PC-9 (cell line): ENCODE measurements at regions not wholly inside any gene's neighbourhood (a gene's known extent, or its start where the extent isn't known, plus 50 kb on each side); places are given as distances from the start of the nearest gene placed in this dataset.

Experiments used
- BruUV-seq: library from RNA; stranded (reverse); fragments of 400-500 nt; replicated peaks from 2 replicates; lab custom pipeline; 2021; lab: Mats Ljungman, UMichigan
- CTCF ChIA-PET: fragments of 300-600 bp; sonication (Branson Sonifier 250); formaldehyde crosslinking; loops from one replicate; lab custom pipeline; 2022; ENCODE audit warnings: antibody characterized with exemption; lab: Charles Lee
- POLR2A ChIA-PET: fragments of 300-600 bp; sonication (Branson Sonifier 250); formaldehyde crosslinking; loops from one replicate; lab custom pipeline; 2022; ENCODE audit warnings: antibody characterized with exemption; ENCODE audit not compliant: unreplicated experiment; lab: Charles Lee
- DNase-seq, 2 experiments: peaks; one replicate each; pipeline versions ENCODE4 v3.0.0 to v3.0.0-alpha.2; 2015 to 2022; ENCODE audit warnings: mixed read lengths in 1 of 2
- H2AFZ ChIP-seq: fragments of 200-600 bp; sonication (generic); 2 replicates; pipeline ENCODE4 v1.8.1; 2017; ENCODE audit warnings: antibody characterized with exemption
- H3F3A ChIP-seq: fragments of 200-600 bp; sonication (generic); 2 replicates; pipeline ENCODE4 v1.8.1; 2017; ENCODE audit warnings: antibody characterized with exemption, mild to moderate bottlenecking, low read depth; ENCODE audit not compliant: insufficient read depth
- H3K27ac ChIP-seq: fragments of 200-600 bp; sonication (generic); 2 replicates; pipeline ENCODE4 v1.6.1; 2016; ENCODE audit warnings: mixed run types
- H3K27me3 ChIP-seq: fragments of 200-600 bp; sonication (generic); 2 replicates; pipeline ENCODE4 v1.6.1; 2016; ENCODE audit warnings: low read depth, mixed run types; ENCODE audit not compliant: insufficient read depth
- H3K36me3 ChIP-seq: fragments of 200-600 bp; sonication (generic); 2 replicates; pipeline ENCODE4 v1.6.1; 2016; ENCODE audit warnings: low read depth, mixed run types
- H3K4me1 ChIP-seq: fragments of 200-600 bp; sonication (generic); replicated peaks from 2 replicates; pipeline ENCODE4 v1.6.1; 2016; ENCODE audit warnings: mixed run types; ENCODE audit not compliant: insufficient read depth
- H3K4me2 ChIP-seq: fragments of 200-600 bp; sonication (generic); 2 replicates; pipeline ENCODE4 v1.6.1; 2017; ENCODE audit warnings: mixed run types
- H3K4me3 ChIP-seq: fragments of 200-600 bp; sonication (generic); 2 replicates; pipeline ENCODE4 v1.6.1; 2016; ENCODE audit warnings: mixed run types
- H3K79me2 ChIP-seq: fragments of 200-600 bp; sonication (generic); 2 replicates; pipeline ENCODE4 v1.6.1; 2017; ENCODE audit warnings: low read depth, mixed run types
- H3K9me2 ChIP-seq: fragments of 200-600 bp; sonication (generic); 2 replicates; pipeline ENCODE4 v1.8.1; 2017; ENCODE audit warnings: mild to moderate bottlenecking; ENCODE audit not compliant: insufficient read depth
- H3K9me3 ChIP-seq: fragments of 200-600 bp; sonication (generic); 2 replicates; pipeline ENCODE4 v1.8.1; 2016; ENCODE audit warnings: low read depth; ENCODE audit not compliant: insufficient read depth
- H4K20me1 ChIP-seq: fragments of 200-600 bp; sonication (generic); 2 replicates; pipeline ENCODE4 v1.8.1; 2017; ENCODE audit not compliant: insufficient read depth
- CTCF ChIP-seq: fragments of 200-600 bp; sonication (generic); conservative IDR thresholded peaks from 2 replicates; pipeline ENCODE4 v1.6.1; 2017; ENCODE audit warnings: mixed run types, antibody characterized with exemption, mild to moderate bottlenecking, moderate library complexity
- EZH2 ChIP-seq: fragments of 200-600 bp; sonication (generic); IDR thresholded peaks from 2 replicates; pipeline ENCODE4 v1.8.0; 2017; ENCODE audit warnings: antibody characterized with exemption, low read depth
- intact Hi-C: fragments of 100-400 bp; cut with micrococcal nuclease; formaldehyde crosslinking; loops from one replicate; pipeline ENCODE4 v1.10.0; 2022; ENCODE audit not compliant: unreplicated experiment

- no peak for TF ChIP-seq CTCF
- TF ChIP-seq EZH2, result no peak
- CTCF ChIA-PET, result no interaction called here
- no peak overlapping the region for H3K4me2 ChIP-seq
- no peak overlapping the region for H3K27ac ChIP-seq
- H4K20me1 ChIP-seq, result no peaks in the 10 kb centered on the region
- H2AFZ ChIP-seq, result no peak overlapping the region
- H3K27me3 ChIP-seq, result no peaks in the 10 kb centered on the region
- intact Hi-C loops, result no loop called here
- no peaks in the 10 kb centered on the region for H3F3A ChIP-seq
- no peaks in the 10 kb centered on the region for H3K36me3 ChIP-seq
- no peak overlapping the region for H3K4me3 ChIP-seq
- no peaks in the 10 kb centered on the region for H3K4me1 ChIP-seq
- H3K9me3 ChIP-seq, result no peaks in the 10 kb centered on the region
- no TSS peak for BruUV-seq
- no peak for DNase-seq
- H3K9me2 ChIP-seq, result no peaks in the 10 kb centered on the region
- POLR2A ChIA-PET, result no interaction called here
- H3K79me2 ChIP-seq, result no peaks in the 10 kb centered on the region
These were observed 174.4 kb downstream of the SLC39A8 start for GRCh38 chr4:102170910-102171309.

GRCh38 chr4:102169345-102169744 is 175.9 kb downstream of the SLC39A8 start:
- TF ChIP-seq EZH2, result no peak
- no peak for TF ChIP-seq CTCF
- no peaks in the 10 kb centered on the region for H3F3A ChIP-seq
- DNase-seq, result no peak
- H2AFZ ChIP-seq, result no peak overlapping the region
- no peak overlapping the region for H3K4me2 ChIP-seq
- intact Hi-C loops, result no loop called here
- no TSS peak for BruUV-seq
- no peaks in the 10 kb centered on the region for H3K27me3 ChIP-seq
- no peaks in the 10 kb centered on the region for H3K36me3 ChIP-seq
- no peak overlapping the region for H3K4me3 ChIP-seq
- H3K4me1 ChIP-seq, result no peaks in the 10 kb centered on the region
- H3K9me2 ChIP-seq, result no peaks in the 10 kb centered on the region
- no peaks in the 10 kb centered on the region for H3K79me2 ChIP-seq
- no peak overlapping the region for H3K27ac ChIP-seq
- no peaks in the 10 kb centered on the region for H4K20me1 ChIP-seq
- ChIA-PET CTCF (no interaction called here), POLR2A (interaction anchor here (0.7 kb wide), 1 partner anchor 827 kb away, joined by 6 read pairs; no protein-coding TSS in a partner anchor)
- no peaks in the 10 kb centered on the region for H3K9me3 ChIP-seq

- Histone ChIP-seq H3K4me1 (no peaks in the 10 kb centered on the region), H3K4me3 (no peak overlapping the region), H2AFZ (no peak overlapping the region), H3K36me3 (no peaks in the 10 kb centered on the region), H3K27ac (no peak overlapping the region), H3K4me2 (no peak overlapping the region), H3K9me2 (no peaks in the 10 kb centered on the region), H3K27me3 (no peaks in the 10 kb centered on the region), H3K79me2 (no peaks in the 10 kb centered on the region), H3F3A (no peaks in the 10 kb centered on the region), H4K20me1 (no peaks in the 10 kb centered on the region), H3K9me3 (no peaks in the 10 kb centered on the region)
- BruUV-seq, result no TSS peak
- TF ChIP-seq CTCF (no peak), EZH2 (no peak)
- DNase-seq, result no peak
- intact Hi-C loops, result no loop called here
- POLR2A ChIA-PET, result no interaction called here
- CTCF ChIA-PET, result no interaction called here
These were observed 176.7 kb downstream of the SLC39A8 start for GRCh38 chr4:102168580-102168979.
